ENCODE measurements at regions not wholly inside any gene's neighbourhood (a gene's known extent, or its start where the extent isn't known, plus 50 kb on each side); places are given as distances from the start of the nearest gene placed in this dataset.

DNA sequence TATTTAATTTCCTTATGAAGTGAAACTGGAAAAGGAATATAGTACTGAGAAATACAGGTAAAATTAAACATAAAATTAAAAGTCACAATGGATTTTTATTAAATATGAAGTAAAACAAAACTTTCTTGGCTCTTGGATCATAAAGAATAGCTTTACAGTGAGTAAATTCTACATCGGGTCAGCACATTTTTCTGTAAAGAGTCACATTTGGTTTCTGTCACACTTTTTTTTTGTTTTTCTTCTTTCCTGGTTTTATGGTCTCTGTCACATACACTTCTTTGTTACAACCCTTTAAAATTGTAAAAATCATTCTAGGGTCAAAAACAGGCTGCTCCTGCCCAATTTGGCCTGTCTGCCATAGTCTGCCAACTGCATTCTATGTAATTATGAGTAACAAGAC is 254.4 kb upstream of the POU3F2 start:
- DNase-seq: peak; percentile 43

DNA sequence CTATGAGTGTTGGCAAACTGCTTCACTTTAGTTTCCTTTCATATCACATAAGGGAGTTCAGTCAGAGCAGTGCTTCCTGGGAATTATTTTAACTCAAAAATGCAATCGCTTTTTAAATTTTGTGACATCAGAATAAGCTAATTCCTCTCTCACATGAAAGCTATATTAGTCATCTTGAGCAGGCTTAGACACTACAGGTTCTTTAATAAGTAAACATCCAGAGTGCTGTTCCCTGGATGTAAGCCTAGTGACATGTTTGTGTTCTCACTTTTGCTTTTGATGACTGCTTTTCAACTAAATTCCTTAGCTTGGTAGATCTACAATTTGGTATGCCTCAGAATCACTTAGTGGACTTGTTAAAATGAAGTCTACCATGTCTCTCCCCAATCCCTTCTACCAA is 252.7 kb upstream of the POU3F2 start:
- peak; percentile 40 for DNase-seq

DNA sequence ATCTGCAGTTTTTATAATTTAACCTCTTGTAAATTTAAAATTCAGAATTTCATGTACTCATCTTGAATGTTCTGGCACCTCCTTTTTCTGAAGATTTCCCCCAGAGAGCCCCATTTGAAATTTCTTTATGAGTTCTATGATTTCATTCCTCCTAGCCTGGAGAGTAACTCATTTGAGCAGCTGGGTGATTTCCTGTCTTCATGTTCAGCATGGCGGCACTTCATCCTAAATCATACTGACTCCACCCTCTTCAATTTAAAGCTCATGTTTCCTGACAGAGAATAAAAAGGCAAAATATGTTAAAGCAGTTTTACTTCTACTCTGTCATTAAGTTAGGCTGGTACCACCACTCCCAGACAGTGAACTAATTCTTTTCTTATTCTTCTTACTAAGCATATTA is 250.9 kb upstream of the POU3F2 start:
- DNase-seq: peak; percentile 19

DNA sequence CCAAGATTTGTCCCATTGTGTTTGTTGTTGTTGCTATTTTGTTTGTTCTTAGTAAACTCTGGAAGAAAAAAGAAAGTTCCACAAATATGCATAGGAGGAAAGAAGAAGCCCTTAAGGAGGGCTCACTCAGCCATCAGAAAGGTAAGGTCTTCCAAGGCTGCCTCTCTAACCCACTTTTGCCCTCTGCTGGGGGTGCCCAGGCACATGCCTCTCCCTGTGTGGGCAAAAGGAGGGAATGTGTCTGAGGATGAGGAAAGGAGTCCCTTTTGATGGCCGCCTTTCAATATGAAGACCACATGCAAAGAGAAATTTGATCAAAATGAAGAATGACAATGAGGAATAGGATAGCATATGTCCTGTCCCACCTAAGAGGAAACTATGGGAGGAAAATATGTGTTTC is 248.2 kb upstream of the POU3F2 start:
- no peak for DNase-seq

DNA sequence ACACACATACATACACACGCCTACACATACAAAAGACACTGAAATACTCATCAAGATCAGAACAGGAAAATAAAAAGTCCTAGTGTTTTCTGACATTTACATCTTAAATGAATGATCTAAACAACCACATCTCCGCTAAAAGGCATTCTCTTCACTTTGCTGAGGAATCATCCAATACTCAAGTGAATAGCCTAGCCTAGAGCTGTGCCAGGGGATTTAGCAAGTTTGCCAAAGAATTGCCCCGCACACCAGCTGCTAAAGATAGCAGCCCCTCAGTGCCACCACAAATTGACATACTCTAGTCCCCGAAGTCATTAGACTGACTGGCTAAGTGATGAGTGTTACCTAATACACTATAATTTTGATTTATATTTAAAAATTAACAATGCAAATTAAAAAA is 246.8 kb upstream of the POU3F2 start:
- no peak for DNase-seq

DNA sequence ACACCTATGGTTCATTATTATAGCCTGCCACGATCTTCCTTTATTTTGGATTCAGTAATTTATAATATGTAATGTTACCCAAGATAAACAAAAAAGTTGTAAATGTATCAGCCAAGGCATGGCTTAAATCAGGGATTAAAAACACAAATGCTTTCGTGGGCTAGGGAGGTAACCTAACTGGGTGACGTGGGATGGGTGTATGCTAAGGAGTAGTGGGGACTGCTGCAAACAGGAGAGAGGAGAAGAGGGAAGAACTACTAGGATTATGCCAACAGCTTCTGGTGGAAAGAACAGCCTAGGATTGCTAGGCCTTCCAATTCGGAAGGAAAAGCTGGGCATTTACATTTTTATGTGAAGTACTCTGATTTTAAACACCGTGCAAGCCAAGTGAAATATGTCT is 244.8 kb upstream of the POU3F2 start:
- no peak for DNase-seq

DNA sequence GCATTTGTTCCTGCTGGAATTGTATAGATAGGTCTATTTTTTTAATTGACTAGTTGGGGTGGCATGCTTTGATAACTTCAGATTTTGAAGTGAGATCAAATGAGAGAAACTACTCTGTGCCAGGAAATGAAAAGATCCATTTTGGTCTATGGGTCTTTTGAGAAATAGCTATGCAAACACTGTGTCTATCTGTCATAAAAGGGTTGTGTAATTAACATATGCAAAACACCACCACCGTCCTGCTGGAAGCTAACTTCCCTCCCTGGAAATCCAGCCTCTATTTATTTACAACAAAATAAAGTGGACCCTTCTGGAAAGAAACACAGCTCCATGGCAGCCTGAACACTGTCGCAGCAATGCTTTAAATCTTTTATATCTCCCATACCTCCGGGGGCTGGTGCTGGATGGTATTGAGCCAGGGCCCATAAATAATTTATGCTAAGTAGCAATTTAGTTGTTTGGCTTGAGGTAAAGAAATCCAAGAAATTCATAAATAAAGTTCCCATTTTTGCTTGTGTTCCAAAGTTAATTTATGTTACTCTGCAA is 244.2 kb upstream of the POU3F2 start:
- DNase-seq: no peak

DNA sequence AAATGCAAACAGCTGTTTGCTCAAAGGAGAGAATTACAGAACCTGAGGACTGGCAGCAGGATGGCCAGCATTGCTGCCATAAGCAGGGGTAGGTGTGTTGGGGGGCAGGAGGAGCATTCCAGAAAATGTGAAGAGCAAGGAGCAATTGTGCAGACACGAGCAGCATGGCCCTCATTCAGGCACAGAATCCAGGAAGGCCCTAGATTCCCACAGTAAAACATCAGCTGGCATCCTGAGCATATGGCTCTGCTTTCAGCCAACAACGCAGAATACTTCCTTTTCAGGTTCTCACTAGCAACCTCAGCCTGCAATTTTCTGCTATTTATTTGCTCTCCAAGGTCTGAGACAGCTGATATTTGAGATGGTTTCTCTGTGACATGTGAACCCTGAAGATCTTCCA is 243.4 kb upstream of the POU3F2 start:
- DNase-seq: no peak

DNA sequence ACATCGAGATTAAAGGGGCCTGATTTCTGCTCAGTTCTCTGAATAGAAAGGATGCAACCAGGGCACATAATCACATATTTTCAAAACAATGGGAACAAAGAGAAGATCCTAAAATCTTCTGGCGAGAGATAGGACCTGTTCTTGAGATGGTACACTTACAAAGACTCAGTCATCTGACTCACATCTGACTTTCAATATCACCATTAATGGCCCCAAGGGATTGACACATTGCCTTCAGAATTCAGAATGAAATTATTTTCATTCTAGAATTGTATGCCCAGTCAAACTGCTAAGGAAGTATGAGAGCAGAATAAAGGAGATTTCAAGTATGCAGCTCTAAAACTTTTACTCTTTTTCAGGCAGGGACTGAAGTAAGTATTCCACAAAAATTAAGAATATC is 240.7 kb upstream of the POU3F2 start:
- DNase-seq: no peak

DNA sequence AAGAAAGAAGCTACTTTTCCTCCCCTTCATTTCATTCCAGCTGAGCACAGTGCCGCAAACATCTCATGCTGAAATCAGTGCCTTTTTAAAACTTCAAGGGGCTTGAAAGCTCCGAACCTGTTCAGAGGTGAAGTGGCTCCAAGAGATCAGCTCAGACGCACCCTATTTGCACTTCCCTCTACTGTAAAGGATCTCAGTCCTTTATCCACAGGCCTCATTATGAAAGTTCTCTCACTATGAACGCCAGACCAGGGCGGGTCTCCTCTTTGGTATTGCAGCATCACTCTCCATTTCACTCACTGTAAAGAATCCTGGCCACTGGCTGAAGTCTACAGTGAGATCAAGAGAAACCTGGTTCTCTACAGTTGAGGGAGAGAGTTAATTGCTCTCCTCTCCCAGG is 232.7 kb upstream of the POU3F2 start:
- no peak for DNase-seq

DNA sequence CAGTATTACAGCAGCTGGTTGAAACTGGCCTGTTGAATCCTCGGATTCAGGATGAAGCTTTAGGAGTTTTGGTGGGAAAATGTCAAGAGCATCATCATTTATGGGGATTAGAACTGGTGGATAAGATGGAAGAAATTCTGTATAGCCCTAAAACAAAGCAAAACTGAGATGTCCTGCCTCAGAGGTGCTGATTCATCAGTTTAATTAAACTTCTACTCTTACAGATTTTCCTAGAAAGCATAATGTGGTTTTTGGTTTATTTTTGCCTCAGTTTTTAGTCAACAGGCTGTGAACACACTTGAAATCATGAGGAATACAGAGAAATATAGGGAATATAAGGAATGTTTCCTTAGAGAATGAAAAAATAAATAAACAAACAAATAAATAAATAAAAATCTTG is 228.7 kb upstream of the POU3F2 start:
- no peak for DNase-seq

DNA sequence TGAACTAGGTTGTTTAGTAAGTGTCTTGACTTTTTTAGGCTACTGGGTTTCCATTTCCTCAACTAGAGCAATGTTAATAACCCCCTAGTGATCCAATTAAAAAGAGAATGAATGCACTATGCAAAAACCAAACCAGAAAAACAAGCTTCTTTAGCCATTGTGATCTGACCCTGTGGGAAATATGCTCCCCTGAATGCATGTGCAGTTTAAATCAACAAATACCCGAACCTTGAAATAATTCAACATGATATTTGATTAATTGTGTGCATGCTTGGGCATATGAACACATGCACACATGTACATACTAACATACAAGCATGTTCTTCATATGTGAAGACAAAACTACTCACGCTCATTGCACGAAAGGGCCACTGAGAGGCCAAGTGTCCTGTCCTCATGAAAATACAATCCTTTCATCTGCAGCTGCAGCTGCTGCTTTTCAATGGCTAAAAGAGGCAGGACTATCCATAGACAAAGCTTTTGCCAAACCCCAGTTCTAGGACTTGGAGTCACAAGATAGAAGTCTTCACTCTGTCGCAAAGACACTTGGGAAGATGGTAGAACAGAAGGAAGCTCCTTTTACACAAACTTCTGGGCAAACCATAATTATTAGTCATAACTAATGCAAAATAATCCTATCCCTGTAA is 207.1 kb upstream of the POU3F2 start:
- DNase-seq: no peak

DNA sequence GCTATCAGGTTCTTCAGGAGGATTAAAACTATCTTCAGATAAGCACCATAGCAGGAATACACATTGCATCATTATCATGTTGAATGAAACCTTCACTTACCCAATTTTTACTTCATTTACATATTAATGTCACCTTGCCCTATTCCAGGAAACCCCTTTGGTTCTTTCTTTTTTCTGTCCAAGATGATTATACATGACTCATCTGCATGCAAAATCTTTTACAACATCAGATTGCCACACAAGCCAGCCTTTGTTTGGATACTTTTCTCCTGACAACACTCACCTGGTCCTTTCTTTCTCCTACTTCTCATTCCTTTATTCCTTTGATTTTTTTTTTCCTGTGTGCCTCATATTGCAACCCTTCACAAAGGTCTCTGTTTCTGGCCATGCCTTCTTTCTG is 200.5 kb upstream of the POU3F2 start:
- no peak for DNase-seq

DNA sequence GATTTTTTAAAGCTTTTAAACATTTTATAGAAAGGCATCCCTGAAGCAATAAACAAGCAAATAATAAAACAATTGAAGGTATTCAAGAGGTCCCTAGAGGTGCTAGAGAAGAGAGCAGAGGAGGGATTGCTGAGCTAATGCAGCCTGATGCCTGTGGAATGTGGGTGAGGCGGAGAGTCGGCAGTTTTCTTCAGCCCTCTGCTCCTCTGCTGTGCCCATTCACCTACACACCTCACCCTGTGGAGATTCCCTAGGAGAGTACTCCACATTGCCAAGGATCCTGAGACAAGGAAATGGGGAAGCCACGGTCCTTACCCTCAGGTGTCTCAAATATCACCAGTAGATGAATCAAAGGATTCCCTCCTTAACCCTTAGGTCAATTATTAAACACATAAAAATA is 199.8 kb upstream of the POU3F2 start:
- no peak for DNase-seq

DNA sequence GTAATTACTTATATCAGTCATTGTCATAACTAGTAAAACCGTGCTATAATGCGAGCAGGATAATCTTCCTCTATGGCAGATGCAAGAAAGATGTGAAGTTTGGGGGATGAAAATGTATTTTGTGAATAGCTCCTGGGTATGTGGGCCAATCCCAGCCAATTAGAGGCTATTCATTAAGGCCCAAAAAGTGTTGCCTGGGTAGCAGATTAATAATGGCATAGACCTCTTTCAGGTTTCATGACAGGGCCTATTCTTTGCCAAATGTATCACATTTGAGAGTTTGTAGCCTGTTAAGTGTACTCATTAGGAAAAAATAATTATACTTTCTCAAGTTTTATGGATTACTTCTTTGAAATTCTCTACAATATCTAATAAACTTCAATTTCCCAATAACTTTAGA is 199.2 kb upstream of the POU3F2 start:
- DNase-seq: no peak

DNA sequence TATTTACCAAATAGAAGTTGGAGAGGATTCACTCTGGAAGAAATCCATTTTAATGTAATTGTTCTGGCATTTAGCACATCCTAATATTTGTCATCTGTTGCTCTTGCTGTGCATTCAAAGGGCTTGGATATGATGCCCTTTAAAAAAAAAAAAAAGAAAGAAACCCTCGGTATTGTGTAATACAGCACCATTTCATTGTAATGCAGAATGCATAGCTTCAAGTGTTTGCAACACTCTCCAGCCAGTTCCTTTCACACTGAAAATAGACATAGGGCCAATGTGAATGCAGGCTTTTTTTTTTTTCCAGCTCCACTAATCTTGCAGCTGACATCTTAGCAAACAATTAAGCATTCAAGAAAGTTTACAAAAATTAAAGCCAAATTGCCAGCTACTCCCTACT is 197.4 kb upstream of the POU3F2 start:
- DNase-seq: no peak

DNA sequence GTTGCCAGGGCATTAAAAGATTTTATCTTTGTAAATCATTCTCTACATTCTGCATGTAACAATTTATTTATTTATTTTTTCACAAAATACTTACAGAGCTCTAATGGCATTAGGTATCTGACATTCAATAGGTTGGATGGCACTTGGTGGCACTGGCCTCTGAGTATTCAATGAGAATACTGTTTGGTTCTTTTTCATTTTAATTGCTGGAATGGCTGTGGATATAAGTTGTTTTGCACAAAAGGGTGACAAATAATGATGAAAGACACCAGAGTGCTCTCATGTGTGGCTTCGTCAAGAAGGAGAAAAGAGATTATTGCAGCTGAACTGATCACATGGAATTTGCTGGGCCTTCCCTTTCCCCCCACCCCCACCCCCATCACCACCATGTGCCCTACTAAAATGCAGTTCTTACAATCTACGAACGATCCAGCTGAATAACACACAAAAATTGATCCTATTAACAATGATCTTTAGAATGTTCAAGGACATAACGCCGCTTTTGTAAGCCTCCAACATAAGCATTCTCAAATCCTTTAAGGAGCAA is 195.2 kb upstream of the POU3F2 start:
- DNase-seq: no peak

DNA sequence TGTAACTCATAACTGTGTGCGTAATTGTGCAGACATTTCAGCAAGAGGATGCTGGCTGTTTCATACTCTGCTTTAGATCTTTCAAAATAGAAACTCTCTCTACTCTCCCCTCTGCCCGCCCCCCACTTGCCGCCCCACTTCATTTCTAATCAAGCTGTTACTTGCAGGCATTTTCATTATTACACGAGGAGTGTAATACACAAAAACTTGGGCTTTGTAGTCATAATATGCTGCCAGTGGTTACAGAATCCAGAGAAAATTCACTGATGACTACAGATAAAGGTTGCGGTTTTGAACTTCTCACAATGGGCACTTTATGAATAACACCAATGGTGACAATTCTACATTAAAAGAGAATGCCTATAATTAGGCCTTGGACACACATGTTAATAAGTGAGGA is 194.0 kb upstream of the POU3F2 start:
- DNase-seq: no peak

DNA sequence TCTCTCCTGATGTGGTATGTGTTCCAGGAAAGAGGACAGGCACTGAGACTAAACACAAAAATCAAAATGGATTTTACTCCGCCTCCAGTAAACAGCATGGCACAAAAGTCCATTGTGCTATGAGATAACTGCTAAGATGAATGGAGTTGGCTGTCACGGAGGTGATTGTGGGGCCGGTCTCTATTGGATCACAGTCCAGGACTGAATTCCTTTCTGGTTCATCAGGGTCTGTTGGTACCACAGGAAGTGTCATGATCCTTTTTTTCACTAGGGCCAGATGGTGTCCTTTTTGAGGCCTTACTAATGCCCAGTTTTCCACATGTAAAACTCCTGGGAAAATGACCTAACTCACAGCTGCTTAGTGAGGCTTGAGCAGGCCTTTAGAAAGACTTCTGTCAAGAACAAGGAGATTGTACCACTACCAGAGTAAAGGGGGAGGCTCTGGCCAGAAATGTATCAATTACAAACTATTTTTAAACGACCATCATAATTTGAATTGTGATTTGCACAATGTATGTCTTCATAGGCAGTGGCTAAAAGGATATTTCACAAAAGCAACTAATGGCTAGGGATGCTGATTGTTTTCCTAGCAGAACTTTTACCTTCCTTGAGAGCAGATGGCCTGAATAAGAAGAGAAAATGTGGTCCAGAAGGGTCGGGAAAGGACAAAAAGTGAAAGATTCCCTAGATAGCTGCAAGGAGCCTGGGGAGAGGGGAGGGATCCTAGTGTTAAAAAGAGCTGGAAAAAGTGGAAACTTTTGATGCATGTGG is 192.2 kb upstream of the POU3F2 start:
- DNase-seq: no peak

DNA sequence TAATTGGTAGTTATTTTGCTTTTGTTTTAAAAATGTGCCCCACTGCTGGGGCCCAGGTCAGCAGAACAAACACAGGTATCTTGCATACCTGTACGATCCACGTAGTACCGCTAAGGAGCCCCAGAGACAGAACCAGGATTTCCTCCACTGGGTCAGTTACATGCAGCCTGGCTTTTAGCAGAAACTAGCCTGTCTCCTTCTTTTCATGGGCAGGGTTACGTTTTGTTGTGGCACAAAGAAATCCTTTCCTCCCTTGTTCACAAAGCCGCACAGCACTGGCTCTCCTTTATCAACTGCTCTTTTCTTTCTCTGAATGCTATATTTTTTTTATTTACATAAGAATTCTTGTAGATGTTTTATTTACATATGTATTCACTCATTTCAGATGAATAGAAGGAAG is 190.3 kb upstream of the POU3F2 start:
- no peak for DNase-seq

DNA sequence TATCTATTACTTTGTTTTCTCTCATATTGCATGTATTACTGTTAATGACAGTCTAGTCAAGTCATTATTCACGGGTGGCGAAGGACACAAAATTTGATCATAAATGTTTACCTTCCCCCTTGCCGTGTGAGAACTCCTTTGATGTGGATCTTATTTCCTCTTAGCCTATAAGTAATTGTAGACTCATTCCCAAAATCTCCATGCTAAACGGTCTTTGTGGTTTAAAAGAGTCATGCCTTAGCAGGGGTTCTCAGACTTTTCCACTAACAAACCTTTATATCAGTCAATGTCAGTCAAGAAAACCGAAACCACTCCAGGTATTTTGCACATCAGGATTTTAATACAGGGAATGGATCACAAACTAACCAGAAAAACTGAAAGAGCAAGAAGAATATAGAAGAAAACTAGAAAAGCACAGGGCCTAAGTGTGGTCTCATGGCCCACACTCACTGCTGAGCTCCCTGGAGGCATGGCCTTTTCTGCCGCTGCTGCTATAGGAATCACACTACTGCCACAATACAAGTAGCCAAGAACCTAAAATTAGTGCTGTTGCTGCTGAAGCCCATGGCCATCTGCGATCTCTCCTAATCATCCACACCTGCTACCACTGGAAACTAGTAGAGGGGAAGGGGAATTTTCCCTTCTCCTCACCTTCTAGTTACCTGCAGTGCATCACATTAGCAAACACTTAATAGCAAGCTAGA is 186.0 kb upstream of the POU3F2 start:
- no peak for DNase-seq

DNA sequence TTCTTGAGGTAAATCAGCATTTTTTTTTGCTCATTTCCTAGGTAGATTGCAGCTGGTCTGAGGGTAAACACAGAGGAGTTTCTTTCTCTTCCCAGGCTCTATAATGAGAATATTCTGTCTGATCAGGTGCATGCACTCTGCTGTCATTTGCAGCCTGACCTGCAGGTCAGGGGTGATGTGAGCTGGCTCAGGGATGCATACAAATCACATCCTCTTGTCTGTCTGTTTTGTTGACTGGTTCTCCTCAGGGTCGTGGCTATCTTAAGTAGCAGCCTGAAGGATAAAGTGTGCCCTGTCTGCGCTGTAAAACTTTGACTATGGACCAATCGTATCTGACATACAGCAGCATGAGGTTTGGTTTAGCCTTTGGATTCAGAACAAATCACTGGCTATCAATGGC is 183.4 kb upstream of the POU3F2 start:
- DNase-seq: no peak

DNA sequence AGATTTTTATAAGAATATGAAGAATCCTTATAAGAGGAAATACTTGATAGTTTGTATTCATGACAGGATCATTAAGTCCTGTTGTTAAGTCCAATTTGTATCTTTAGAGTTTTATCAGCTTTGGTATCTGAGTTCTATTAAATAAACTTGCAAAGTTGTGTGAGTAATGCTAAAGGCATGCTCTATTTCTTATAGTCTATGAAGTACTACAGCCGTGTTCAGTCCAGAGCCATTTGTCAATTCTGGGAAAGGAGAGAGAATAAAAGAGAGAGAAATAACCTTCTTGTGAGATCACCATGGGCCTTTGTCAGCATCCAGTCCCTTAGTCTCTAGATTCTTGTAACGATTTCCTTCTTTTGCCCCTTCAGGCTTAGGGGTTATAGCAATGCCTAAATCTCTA is 181.2 kb upstream of the POU3F2 start:
- DNase-seq: no peak

DNA sequence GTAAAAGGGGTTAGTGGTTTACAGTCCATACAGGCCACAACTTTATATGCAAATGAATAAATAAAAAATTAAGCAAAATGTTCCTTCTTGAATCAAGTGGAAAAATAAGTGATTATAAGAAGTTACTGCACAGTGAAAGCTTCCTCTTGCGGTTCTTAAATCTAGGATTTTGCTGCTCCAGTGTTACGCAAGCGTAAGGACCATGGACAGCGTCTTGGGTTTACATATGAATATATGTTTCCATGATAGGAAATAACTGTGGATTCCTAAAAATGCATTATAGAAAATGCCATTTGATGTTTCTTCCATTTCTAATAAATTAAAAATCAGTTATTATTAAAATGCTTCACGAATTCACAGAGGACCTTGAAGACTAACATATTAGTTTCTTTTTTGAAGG is 176.6 kb upstream of the POU3F2 start:
- DNase-seq: no peak

Data from HCEC 1CT (cell line).